GM20000 (cell line): ENCODE measurements at regions not wholly inside any gene's neighbourhood (a gene's known extent, or its start where the extent isn't known, plus 50 kb on each side); places are given as distances from the start of the nearest gene placed in this dataset.
"Not testable (repeated sequence)": the region's sequence is repeated elsewhere in the genome, so short reads cannot be mapped to it uniquely, and the experiment has no call there.

Source experiments
- DNase-seq: peaks from one replicate; pipeline ENCODE4 v3.0.0; 2012; ENCODE audit warnings: low spot score
- CTCF ChIP-seq: IDR thresholded peaks from 2 replicates; pipeline ENCODE4 v1.5.1; 2012; ENCODE audit warnings: mild to moderate bottlenecking, control low read depth; ENCODE audit errors: extremely low read depth, missing control alignments

- no peak for DNase-seq
Observed at GRCh38 chr9:71442937-71443336, 321.5 kb upstream of the TRPM3 start.

GRCh38 chr9:71441266-71441665 is 319.8 kb upstream of the TRPM3 start:
- TF ChIP-seq CTCF = no peak
- no peak for DNase-seq

More at GRCh38 chr9:71442937-71443336, 321.5 kb upstream of the TRPM3 start:
- no peak for TF ChIP-seq CTCF

- TF ChIP-seq CTCF = no peak
- no peak for DNase-seq
Observed at GRCh38 chr9:71431931-71432330, 310.5 kb upstream of the TRPM3 start.

DNA sequence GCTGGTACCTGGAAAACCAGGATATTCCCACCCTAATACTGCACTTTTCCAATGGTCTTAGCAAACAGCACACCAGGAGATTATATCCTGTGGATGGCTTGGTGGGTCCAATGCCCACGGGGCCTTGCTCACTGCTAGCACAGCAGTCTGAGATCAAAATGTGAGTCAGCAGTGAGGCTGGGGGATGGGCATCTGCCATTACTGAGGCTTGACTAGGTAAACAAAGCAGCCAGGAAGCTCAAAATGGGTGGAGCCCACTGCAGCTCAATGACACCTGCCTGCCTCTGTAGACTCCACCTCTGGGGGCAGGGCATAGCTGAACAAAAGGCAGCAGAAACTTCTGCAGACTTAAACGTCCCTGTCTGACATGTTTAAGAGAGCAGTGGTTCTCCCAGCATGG is 285.9 kb upstream of the TRPM3 start:
- not testable (repeated sequence) for DNase-seq

DNA sequence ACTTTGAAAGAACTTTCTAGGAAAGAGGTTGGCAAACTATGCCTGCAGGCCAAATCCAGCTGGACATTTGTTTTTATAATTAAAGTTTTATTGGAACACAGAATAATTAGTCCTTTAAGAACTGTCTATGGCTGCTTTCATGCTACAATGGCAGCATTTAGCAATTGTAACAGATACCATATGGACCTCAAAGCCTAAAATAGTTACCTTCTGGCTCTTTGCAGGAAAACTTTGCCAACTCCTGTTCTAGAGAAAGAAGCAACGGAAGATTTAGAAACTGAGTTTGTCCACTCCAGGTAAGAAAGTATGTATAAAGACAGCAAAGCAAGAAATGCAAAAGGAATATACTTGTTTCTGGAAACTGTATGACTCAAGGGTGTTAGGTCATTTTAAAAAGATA is 281.7 kb upstream of the TRPM3 start:
- DNase-seq = no peak
- no peak for TF ChIP-seq CTCF

GRCh38 chr9:71393005-71393404 is 271.6 kb upstream of the TRPM3 start:
- TF ChIP-seq CTCF = no peak

DNA sequence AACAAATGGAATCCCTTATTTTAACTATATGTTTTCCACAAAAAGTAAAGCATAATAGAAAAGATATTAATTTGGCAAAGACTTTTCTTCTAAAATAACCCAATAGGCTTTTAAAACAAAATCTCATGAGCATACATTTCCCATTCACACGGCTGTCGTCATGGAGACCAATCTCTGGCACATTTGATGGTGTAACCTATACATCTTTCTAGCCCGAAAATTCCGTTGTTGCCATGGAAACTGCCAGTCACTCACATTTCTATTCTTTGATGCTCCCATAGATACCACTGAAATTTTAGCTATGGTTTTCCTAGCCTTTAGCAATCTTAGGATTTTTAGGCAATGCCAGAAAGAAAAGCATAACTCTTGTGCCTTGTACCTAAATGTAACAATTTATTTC is 262.9 kb upstream of the TRPM3 start:
- TF ChIP-seq CTCF = no peak
- DNase-seq = no peak

More at GRCh38 chr9:71393005-71393404, 271.6 kb upstream of the TRPM3 start:
- DNase-seq = no peak

DNA sequence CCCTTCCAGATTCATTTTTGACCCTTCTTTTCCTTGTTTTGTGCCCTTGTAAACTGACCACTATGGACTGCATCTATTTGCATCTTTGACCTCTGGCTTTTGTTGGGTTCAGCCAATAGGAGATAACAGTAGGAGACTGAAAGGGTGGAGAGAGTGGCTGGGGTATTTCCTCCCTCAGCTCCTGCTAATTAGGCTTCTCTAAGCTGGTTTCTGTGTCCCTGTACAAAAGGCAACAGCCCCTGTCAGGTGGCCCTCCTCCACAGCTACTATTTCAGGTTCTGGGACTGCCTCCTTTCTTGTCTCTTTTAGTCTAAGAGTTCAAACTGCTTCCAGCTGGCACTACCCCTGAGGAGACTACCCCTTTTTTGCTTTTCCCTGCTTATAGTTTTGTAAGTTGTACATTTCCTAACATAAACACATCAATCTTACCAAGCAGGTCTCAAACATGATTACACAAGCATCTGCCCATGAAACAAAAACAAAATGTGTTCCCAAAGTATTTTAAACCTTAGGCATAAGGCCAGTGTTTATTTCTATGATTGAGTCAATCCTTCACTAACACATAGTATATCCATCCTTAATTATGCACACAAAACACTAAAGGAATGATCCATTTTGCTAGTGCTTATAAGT is 262.0 kb upstream of the TRPM3 start:
- DNase-seq = no peak
- no peak for TF ChIP-seq CTCF
